Common myeloid progenitor, CD34-positive (primary cell): ENCODE measurements at regions not wholly inside any gene's neighbourhood (a gene's known extent, or its start where the extent isn't known, plus 50 kb on each side); places are given as distances from the start of the nearest gene placed in this dataset.

ENCODE experiments used
- CTCF ChIA-PET: fragments of 350-600 bp; sonication (Branson Sonifier 250); formaldehyde crosslinking; loops from one replicate; lab custom pipeline; 2021; ENCODE audit warnings: antibody characterized with exemption; lab: Charles Lee
- POLR2A ChIA-PET: fragments of 350-600 bp; sonication (Branson Sonifier 250); formaldehyde crosslinking; loops from one replicate; lab custom pipeline; 2021; ENCODE audit warnings: antibody characterized with exemption; lab: Charles Lee
- DNase-seq, 3 donors: peaks; one replicate each; pipeline versions ENCODE4 v3.0.0 to v3.0.0-alpha.2; 2013
- H3K27ac ChIP-seq, 2 experiments: 1 replicate in 1 of 2; 2 replicates in 1 of 2; pipeline ENCODE4 v1.7.0; 2013; ENCODE audit warnings: inconsistent platforms in 2 of 2, low read length in 2 of 2, mild to moderate bottlenecking in 2 of 2, low read depth in 1 of 2, moderate library complexity in 1 of 2; ENCODE audit not compliant: severe bottlenecking in 2 of 2, insufficient read depth in 1 of 2, poor library complexity in 1 of 2
- H3K27me3 ChIP-seq, 5 experiments: replicated peaks in 2 of 5; 1 replicate in 3 of 5; 2 replicates in 2 of 5; pipeline versions ENCODE4 v1.6.1 to v1.7.0; 2013; ENCODE audit warnings: low read length in 4 of 5, mild to moderate bottlenecking in 2 of 5, moderate library complexity in 2 of 5, inconsistent platforms in 1 of 5; ENCODE audit not compliant: insufficient read depth in 5 of 5, control insufficient read depth in 4 of 5
- H3K36me3 ChIP-seq, 4 experiments: 1 replicate in 2 of 4; 2 replicates in 2 of 4; pipeline versions ENCODE4 v1.6.1 to v1.7.0; 2013; ENCODE audit warnings: low read length in 3 of 4, control low read depth in 1 of 4, mild to moderate bottlenecking in 1 of 4; ENCODE audit not compliant: control insufficient read depth in 4 of 4, insufficient read depth in 4 of 4
- H3K4me1 ChIP-seq, 4 experiments: 1 replicate in 3 of 4; 2 replicates in 1 of 4; pipeline versions ENCODE4 v1.6.1 to v1.7.1; 2013; ENCODE audit warnings: low read length in 3 of 4, mild to moderate bottlenecking in 3 of 4, control low read depth in 1 of 4, inconsistent platforms in 1 of 4, moderate library complexity in 1 of 4; ENCODE audit not compliant: control insufficient read depth in 4 of 4, insufficient read depth in 4 of 4; ENCODE audit errors: control extremely low read depth in 1 of 4
- H3K4me3 ChIP-seq, 7 experiments: 1 replicate in 4 of 7; 2 replicates in 3 of 7; pipeline versions ENCODE4 v1.5.1 to v1.7.0; 2013; ENCODE audit warnings: mild to moderate bottlenecking in 7 of 7, low read length in 6 of 7, moderate library complexity in 6 of 7, inconsistent platforms in 2 of 7, low read depth in 2 of 7, control low read depth in 1 of 7; ENCODE audit not compliant: insufficient read depth in 4 of 7, control insufficient read depth in 1 of 7; ENCODE audit errors: extremely low read depth in 1 of 7
- H3K9me3 ChIP-seq, 5 experiments: 1 replicate in 4 of 5; 2 replicates in 1 of 5; pipeline versions ENCODE4 v1.6.1 to v1.7.1; 2013; ENCODE audit warnings: low read length in 4 of 5, mild to moderate bottlenecking in 2 of 5, inconsistent platforms in 1 of 5, low read depth in 1 of 5, moderate library complexity in 1 of 5; ENCODE audit not compliant: control insufficient read depth in 4 of 5, insufficient read depth in 2 of 5; ENCODE audit errors: control extremely low read depth in 1 of 5
- WGBS: methylation state at CpG from one replicate; pipeline ENCODE4 v1.1.5; 2013; ENCODE audit not compliant: insufficient coverage; 5-methylcytosine and 5-hydroxymethylcytosine counted together

DNA sequence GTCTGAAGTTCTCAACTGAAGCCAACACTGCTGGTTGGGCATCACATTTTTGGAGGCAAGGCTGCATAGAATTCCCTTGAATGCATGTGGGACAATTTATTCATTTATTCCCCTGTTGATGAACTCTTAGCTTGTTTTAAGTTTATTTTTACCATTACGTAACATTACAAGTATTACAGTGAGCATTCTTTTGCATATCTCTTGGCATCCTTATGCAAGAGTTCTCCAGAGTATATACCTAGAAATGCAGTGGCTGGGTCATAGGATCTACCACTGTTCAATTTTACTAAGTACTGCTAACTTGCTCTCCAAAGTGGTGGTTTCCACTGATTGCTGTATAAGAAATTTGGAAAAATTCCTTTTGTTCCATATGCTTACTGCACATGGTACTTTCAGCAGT is 66.5 kb downstream of the UCHL1 start:
- H3K4me3 ChIP-seq, result no peak overlapping the region
- no peaks in the 10 kb centered on the region for H3K27me3 ChIP-seq
- peaks cover 0 to 2% (median 0%) of the 10 kb centered on the region in 5 experiments for H3K9me3 ChIP-seq
- WGBS, result 100% methylated on average over 1 of the region's 1 CpG
- no peak overlapping the region for H3K27ac ChIP-seq
- CTCF ChIA-PET, result interaction anchor here (0.8 to 1.5 kb wide), 2 partner anchors 20 to 39 kb away, joined by 3 read pairs; no protein-coding TSS in a partner anchor
- POLR2A ChIA-PET, result no interaction called here
- no peak for DNase-seq
- no peaks in the 10 kb centered on the region for H3K36me3 ChIP-seq
- peaks cover 0 to 3% (median 0%) of the 10 kb centered on the region in 4 experiments for H3K4me1 ChIP-seq

- Histone ChIP-seq H3K4me1 (peaks cover 0 to 3% (median 0%) of the 10 kb centered on the region in 4 experiments), H3K4me3 (no peak overlapping the region), H3K27me3 (no peaks in the 10 kb centered on the region), H3K36me3 (no peaks in the 10 kb centered on the region), H3K9me3 (peaks cover 0 to 2% (median 0%) of the 10 kb centered on the region in 5 experiments), H3K27ac (no peak overlapping the region)
- DNase-seq, result peak; percentile 10 to 54 (median 37)
- CTCF ChIA-PET, result interaction anchor here (1.5 kb wide), 1 partner anchor 40 kb away, joined by 3 read pairs; no protein-coding TSS in a partner anchor
- POLR2A ChIA-PET, result no interaction called here
- WGBS, result 100% methylated on average over 2 of the region's 2 CpGs
Observed at GRCh38 chr4:41323706-41324105, 67.0 kb downstream of the UCHL1 start.

DNA sequence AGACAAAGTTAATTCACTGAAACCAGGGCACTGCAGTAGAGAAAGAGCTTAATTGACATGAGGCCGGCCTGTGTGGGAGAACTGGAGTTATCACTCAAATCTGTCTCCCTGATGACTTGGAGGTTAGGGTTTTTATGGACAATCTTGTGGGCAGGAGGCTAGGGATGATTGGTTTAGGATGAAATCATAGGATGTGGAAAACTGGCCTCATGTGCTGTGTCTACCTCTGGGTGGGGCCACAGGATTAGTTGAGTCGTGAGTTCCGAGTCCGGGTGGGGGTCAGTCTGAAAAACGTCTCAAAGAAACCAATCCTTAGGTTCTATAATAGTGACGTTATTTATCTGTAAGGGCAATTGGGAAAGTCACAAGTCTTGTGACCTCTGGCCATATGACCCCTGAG is 68.1 kb downstream of the UCHL1 start:
- POLR2A ChIA-PET, result no interaction called here
- Histone ChIP-seq H3K4me1 (peaks cover 0 to 3% (median 0%) of the 10 kb centered on the region in 4 experiments), H3K36me3 (no peaks in the 10 kb centered on the region), H3K27me3 (no peaks in the 10 kb centered on the region), H3K9me3 (peaks cover 0 to 2% (median 0%) of the 10 kb centered on the region in 5 experiments), H3K4me3 (no peak overlapping the region), H3K27ac (no peak overlapping the region)
- CTCF ChIA-PET, result interaction anchor here (1.4 kb wide), 1 partner anchor 15 kb away, joined by 3 read pairs; no protein-coding TSS in a partner anchor
- no peak for DNase-seq
- WGBS, result 100% methylated on average over 6 of the region's 6 CpGs

DNA sequence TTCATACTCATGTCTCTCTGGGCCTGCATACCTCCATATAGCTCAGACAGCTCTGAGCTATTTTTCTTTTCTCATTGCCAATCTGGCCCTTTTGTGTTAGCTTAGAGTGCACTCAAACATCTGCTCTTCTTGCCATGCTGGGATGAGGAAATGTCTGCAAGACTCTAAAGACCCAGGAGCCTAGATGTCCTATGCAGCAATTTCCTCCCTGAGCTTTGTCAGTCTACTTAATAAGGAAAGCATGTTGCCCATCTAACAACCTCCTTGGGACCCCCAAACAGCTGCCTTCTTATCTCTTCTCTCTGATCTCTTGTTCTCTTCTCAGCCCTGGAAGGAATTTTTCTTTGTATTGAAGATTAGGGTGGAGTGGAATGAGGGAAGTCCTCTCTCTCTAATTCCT is 69.2 kb downstream of the UCHL1 start:
- CTCF ChIA-PET, result interaction anchor here (1.4 kb wide), 1 partner anchor 14 kb away, joined by 3 read pairs; no protein-coding TSS in a partner anchor
- no peak for DNase-seq
- H3K4me3 ChIP-seq, result no peak overlapping the region
- peaks cover 0 to 2% (median 0%) of the 10 kb centered on the region in 5 experiments for H3K9me3 ChIP-seq
- H3K36me3 ChIP-seq, result no peaks in the 10 kb centered on the region
- POLR2A ChIA-PET, result no interaction called here
- H3K27ac ChIP-seq, result no peak overlapping the region
- H3K4me1 ChIP-seq, result peaks cover 0 to 3% (median 0%) of the 10 kb centered on the region in 4 experiments
- no peaks in the 10 kb centered on the region for H3K27me3 ChIP-seq

DNA sequence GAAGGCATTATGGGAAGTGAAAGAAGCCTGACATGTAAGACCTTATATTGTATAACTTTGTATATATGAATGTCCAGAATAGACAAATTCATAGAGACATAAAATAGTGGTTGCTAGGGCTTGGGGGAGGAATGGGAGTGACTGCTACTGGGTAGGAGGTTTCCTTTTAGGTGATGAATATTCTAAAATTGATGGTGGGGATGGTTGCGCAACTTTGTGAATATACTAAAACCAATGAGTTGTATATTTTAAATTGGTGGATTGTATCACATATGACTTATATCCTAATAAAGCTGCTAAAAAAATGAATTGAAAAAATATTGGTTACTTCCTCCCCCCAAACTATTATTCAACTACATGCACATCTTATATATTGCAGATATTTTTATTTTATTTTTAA is 70.0 kb downstream of the UCHL1 start:
- WGBS, result no CpG with 5 or more reads among the region's 1 CpG
- Histone ChIP-seq H3K27me3 (no peaks in the 10 kb centered on the region), H3K9me3 (no peaks in the 10 kb centered on the region), H3K4me3 (no peak overlapping the region), H3K36me3 (no peaks in the 10 kb centered on the region), H3K27ac (no peak overlapping the region), H3K4me1 (peaks cover 0 to 3% (median 0%) of the 10 kb centered on the region in 4 experiments)
- CTCF ChIA-PET, result no interaction called here
- POLR2A ChIA-PET, result no interaction called here
- no peak for DNase-seq

DNA sequence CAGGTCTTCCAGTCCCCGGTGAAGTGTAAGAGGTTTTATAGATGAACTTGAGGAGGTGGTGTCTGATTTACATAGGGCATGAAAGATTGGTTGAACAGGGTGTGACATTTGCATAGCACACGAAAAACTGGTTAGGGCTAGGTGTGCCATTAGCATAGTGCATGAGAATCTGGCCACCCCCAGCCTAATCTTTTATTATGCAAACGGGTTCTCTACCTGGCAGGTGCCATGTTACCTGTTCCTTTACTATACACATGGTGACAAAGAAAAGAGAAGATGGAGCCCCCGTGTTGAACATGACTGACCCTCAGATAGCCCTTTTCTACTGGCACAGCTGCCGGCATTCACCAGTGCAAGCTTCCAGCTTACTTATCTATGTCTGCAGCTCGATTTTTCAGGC is 71.0 kb downstream of the UCHL1 start:
- Histone ChIP-seq H3K9me3 (no peaks in the 10 kb centered on the region), H3K36me3 (no peaks in the 10 kb centered on the region), H3K4me1 (peaks cover 0 to 3% (median 0%) of the 10 kb centered on the region in 4 experiments), H3K27ac (no peak overlapping the region), H3K4me3 (no peak overlapping the region), H3K27me3 (no peaks in the 10 kb centered on the region)
- 100% methylated on average over 4 of the region's 6 CpGs for WGBS
- no peak for DNase-seq
- ChIA-PET POLR2A (no interaction called here), CTCF (interaction anchor here (1.0 kb wide), 1 partner anchor 44 kb away, joined by 3 read pairs; no protein-coding TSS in a partner anchor)

DNA sequence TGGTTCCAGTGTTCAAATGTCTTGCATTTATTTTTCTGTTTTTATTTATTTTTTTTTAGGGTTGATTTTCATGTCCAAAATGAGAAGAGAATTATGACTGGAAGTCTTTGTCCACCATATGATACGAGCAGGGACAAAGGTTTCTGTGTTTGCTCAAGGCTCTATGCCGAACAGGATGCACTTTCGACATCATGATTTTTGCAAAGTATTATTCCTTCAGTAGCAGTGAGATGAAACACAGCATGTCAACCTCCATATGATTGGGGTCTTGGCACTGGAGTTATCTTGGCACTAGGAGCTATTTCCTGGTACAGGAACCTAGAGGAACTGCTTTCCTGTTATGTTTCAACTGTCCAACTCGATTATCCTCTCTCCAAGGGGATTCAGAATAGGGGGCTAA is 72.6 kb downstream of the UCHL1 start:
- DNase-seq, result no peak
- ChIA-PET CTCF (no interaction called here), POLR2A (no interaction called here)
- Histone ChIP-seq H3K27ac (no peak overlapping the region), H3K4me1 (no peaks in the 10 kb centered on the region), H3K36me3 (no peaks in the 10 kb centered on the region), H3K4me3 (no peak overlapping the region), H3K9me3 (no peaks in the 10 kb centered on the region), H3K27me3 (no peaks in the 10 kb centered on the region)
- WGBS, result 95% methylated on average over 4 of the region's 4 CpGs
